GM12892 (cell line): ENCODE measurements at regions not wholly inside any gene's neighbourhood (a gene's known extent, or its start where the extent isn't known, plus 50 kb on each side); places are given as distances from the start of the nearest gene placed in this dataset.

Experiments used
- POLR2A ChIP-seq: IDR thresholded peaks from 2 replicates; pipeline ENCODE4 v1.6.1; 2011; ENCODE audit warnings: low read depth, low read length, control low read depth
- TAF1 ChIP-seq: IDR thresholded peaks from 2 replicates; pipeline ENCODE4 v1.6.1; 2011; ENCODE audit warnings: low read depth, mild to moderate bottlenecking, control low read depth, low read length, borderline replicate concordance

DNA sequence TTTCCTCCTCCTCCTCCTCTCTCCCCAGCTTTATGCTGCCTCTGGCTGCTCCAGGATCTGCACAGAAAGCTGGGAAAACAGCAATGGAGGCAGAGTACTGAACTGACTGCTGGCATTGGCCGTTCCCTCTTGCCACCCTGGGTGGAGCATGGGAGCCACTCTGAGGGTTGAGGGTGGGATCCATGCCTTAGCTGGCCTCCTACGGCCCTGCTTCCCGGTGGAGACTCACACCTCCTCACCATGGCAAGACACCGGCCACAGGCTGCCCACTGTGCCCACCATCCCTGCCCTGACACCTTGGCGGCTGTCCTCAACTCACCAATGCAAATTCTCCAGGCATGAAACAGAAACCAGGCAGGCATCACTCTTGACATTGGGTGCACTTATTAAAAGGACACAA lies 832.3 kb upstream of the ID2 start:
- TF ChIP-seq POLR2A (no peak), TAF1 (no peak)
